Common myeloid progenitor, CD34-positive (primary cell): ENCODE measurements at regions not wholly inside any gene's neighbourhood (a gene's known extent, or its start where the extent isn't known, plus 50 kb on each side); places are given as distances from the start of the nearest gene placed in this dataset.

Experiments
- CTCF ChIA-PET: fragments of 350-600 bp; sonication (Branson Sonifier 250); formaldehyde crosslinking; loops from one replicate; lab custom pipeline; 2021; ENCODE audit warnings: antibody characterized with exemption; lab: Charles Lee
- POLR2A ChIA-PET: fragments of 350-600 bp; sonication (Branson Sonifier 250); formaldehyde crosslinking; loops from one replicate; lab custom pipeline; 2021; ENCODE audit warnings: antibody characterized with exemption; lab: Charles Lee
- DNase-seq, 3 donors: peaks; one replicate each; pipeline versions ENCODE4 v3.0.0 to v3.0.0-alpha.2; 2013
- H3K27ac ChIP-seq, 2 experiments: 1 replicate in 1 of 2; 2 replicates in 1 of 2; pipeline ENCODE4 v1.7.0; 2013; ENCODE audit warnings: inconsistent platforms in 2 of 2, low read length in 2 of 2, mild to moderate bottlenecking in 2 of 2, low read depth in 1 of 2, moderate library complexity in 1 of 2; ENCODE audit not compliant: severe bottlenecking in 2 of 2, insufficient read depth in 1 of 2, poor library complexity in 1 of 2
- H3K27me3 ChIP-seq, 5 experiments: replicated peaks in 2 of 5; 1 replicate in 3 of 5; 2 replicates in 2 of 5; pipeline versions ENCODE4 v1.6.1 to v1.7.0; 2013; ENCODE audit warnings: low read length in 4 of 5, mild to moderate bottlenecking in 2 of 5, moderate library complexity in 2 of 5, inconsistent platforms in 1 of 5; ENCODE audit not compliant: insufficient read depth in 5 of 5, control insufficient read depth in 4 of 5
- H3K36me3 ChIP-seq, 4 experiments: 1 replicate in 2 of 4; 2 replicates in 2 of 4; pipeline versions ENCODE4 v1.6.1 to v1.7.0; 2013; ENCODE audit warnings: low read length in 3 of 4, control low read depth in 1 of 4, mild to moderate bottlenecking in 1 of 4; ENCODE audit not compliant: control insufficient read depth in 4 of 4, insufficient read depth in 4 of 4
- H3K4me1 ChIP-seq, 4 experiments: 1 replicate in 3 of 4; 2 replicates in 1 of 4; pipeline versions ENCODE4 v1.6.1 to v1.7.1; 2013; ENCODE audit warnings: low read length in 3 of 4, mild to moderate bottlenecking in 3 of 4, control low read depth in 1 of 4, inconsistent platforms in 1 of 4, moderate library complexity in 1 of 4; ENCODE audit not compliant: control insufficient read depth in 4 of 4, insufficient read depth in 4 of 4; ENCODE audit errors: control extremely low read depth in 1 of 4
- H3K4me3 ChIP-seq, 7 experiments: 1 replicate in 4 of 7; 2 replicates in 3 of 7; pipeline versions ENCODE4 v1.5.1 to v1.7.0; 2013; ENCODE audit warnings: mild to moderate bottlenecking in 7 of 7, low read length in 6 of 7, moderate library complexity in 6 of 7, inconsistent platforms in 2 of 7, low read depth in 2 of 7, control low read depth in 1 of 7; ENCODE audit not compliant: insufficient read depth in 4 of 7, control insufficient read depth in 1 of 7; ENCODE audit errors: extremely low read depth in 1 of 7
- H3K9me3 ChIP-seq, 5 experiments: 1 replicate in 4 of 5; 2 replicates in 1 of 5; pipeline versions ENCODE4 v1.6.1 to v1.7.1; 2013; ENCODE audit warnings: low read length in 4 of 5, mild to moderate bottlenecking in 2 of 5, inconsistent platforms in 1 of 5, low read depth in 1 of 5, moderate library complexity in 1 of 5; ENCODE audit not compliant: control insufficient read depth in 4 of 5, insufficient read depth in 2 of 5; ENCODE audit errors: control extremely low read depth in 1 of 5
- WGBS: methylation state at CpG from one replicate; pipeline ENCODE4 v1.1.5; 2013; ENCODE audit not compliant: insufficient coverage; 5-methylcytosine and 5-hydroxymethylcytosine counted together

DNA sequence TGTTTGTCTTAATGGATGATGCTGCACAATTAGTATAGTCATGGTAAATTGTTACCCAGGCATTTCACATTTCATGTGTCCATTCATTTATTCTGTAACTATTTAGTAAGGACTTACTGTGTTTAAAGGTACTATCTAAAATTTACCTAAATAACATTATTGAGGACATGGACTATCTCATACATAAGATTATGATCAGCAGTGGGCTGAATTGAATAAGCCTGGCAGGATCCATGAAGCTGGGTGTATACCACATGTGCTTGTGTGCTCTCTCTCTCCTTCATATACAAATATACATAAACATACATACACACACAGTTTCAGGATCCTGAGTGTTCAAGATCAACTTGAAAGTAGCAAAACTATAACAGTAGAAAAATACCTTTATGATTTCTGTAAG lies 595.4 kb downstream of the EPM2A start:
- ChIA-PET POLR2A (interaction anchor here (0.6 kb wide), 1 partner anchor 357 kb away, joined by 3 read pairs; no protein-coding TSS in a partner anchor), CTCF (no interaction called here)

DNA sequence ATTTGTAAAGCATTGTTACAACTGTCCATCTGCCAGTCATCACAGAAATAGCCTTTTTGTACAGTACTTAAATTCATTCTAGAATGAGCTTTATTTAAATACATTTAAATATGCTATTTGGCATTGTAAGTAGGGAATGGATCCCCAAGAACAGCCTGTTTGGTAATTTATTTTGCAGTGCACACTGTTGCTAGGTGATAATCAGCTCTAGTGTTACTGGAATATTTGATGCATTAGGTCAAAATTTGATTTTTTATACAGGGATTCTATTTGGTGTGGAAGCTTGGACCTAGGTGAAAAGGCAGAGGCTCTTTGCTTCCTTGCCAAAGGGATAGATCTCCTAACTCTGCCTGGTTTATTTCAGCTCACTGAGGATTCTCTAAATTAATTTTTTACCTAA lies 593.7 kb downstream of the EPM2A start:
- no peaks in the 10 kb centered on the region for H3K9me3 ChIP-seq
- no peak for DNase-seq
- no peak overlapping the region for H3K4me3 ChIP-seq
- ChIA-PET CTCF (no interaction called here), POLR2A (no interaction called here)
- no peak overlapping the region for H3K27ac ChIP-seq
- H3K36me3 ChIP-seq = no peaks in the 10 kb centered on the region
- H3K4me1 ChIP-seq = no peaks in the 10 kb centered on the region
- H3K27me3 ChIP-seq = peaks cover 0 to 3% (median 0%) of the 10 kb centered on the region in 5 experiments

More for the DNA sequence above, 595.4 kb downstream of the EPM2A start:
- no peaks in the 10 kb centered on the region for H3K9me3 ChIP-seq
- DNase-seq = no peak
- H3K27ac ChIP-seq = no peak overlapping the region
- no peaks in the 10 kb centered on the region for H3K4me1 ChIP-seq
- H3K36me3 ChIP-seq = no peaks in the 10 kb centered on the region
- no peaks in the 10 kb centered on the region for H3K27me3 ChIP-seq
- H3K4me3 ChIP-seq = no peak overlapping the region

DNA sequence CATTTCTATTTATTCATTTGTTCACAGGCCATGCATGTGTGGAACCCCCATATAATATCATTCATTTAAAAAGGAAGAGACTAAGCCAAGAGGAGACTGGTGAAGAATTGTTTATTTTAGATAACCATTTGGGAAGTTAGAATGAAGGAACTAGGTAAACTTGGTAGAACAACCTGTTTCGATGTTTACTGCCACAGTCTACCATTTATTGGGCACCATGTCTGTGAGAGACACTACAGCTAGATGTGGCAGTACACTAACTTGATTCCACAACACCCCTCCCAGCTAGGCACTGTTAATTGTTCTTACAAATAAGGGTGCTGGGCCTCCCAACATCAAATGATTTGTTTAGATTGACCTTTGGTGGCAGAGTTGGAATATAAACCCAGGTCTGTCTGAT lies 592.4 kb downstream of the EPM2A start:
- no peaks in the 10 kb centered on the region for H3K36me3 ChIP-seq
- H3K9me3 ChIP-seq = no peaks in the 10 kb centered on the region
- no peaks in the 10 kb centered on the region for H3K4me1 ChIP-seq
- no peak overlapping the region for H3K27ac ChIP-seq
- POLR2A ChIA-PET = no interaction called here
- CTCF ChIA-PET = interaction anchor here (1.5 kb wide), 1 partner anchor 559 kb away, joined by 3 read pairs; no protein-coding TSS in a partner anchor
- H3K4me3 ChIP-seq = no peak overlapping the region
- peaks cover 0 to 3% (median 0%) of the 10 kb centered on the region in 5 experiments for H3K27me3 ChIP-seq
- DNase-seq = no peak
- WGBS = 100% methylated on average over 1 of the region's 1 CpG

DNA sequence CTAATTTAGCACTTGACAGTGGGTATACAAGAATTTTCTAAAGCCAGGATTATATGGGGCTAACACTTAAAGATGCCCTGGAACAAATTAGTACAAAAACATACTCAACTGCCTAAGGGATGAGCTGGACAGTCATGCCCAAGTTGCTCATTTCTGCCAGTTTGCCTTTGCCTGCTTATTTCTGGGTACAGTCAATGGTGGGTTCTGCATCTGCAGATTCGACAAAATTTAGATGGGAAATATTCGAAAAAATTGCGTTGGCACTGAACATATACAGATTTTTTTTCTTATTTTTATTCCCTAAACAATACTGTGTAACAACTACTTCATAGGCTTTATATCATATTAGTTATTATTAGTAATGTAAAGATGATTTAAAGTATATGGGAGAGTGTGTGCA lies 591.9 kb downstream of the EPM2A start:
- ChIA-PET POLR2A (no interaction called here), CTCF (interaction anchor here (1.5 kb wide), 1 partner anchor 560 kb away, joined by 3 read pairs; no protein-coding TSS in a partner anchor)
- Histone ChIP-seq H3K27me3 (peaks cover 0 to 3% (median 0%) of the 10 kb centered on the region in 5 experiments), H3K36me3 (no peaks in the 10 kb centered on the region), H3K9me3 (no peaks in the 10 kb centered on the region), H3K4me3 (no peak overlapping the region), H3K4me1 (no peaks in the 10 kb centered on the region), H3K27ac (no peak overlapping the region)
- DNase-seq = no peak
- no CpG with 5 or more reads among the region's 3 CpGs for whole genome bisulfite sequencing

DNA sequence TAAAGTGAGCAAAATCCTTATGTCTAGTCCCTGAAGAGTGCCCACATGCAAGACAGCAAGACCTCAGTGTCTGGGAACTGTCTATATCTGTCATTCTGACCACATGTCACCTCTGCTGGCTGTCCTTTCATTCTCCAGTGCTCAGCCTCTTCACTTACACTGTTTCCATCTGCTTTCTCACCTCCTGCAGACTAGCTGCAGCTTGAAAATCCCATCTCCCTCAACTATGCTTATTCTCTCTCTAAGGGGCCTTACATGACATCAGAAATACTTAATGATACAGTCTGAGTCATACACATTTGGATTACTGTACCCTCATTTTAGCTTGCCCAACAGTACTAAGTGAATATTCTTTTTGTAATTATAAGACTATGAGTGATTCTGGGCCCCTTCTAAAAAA lies 587.8 kb downstream of the EPM2A start:
- Histone ChIP-seq H3K9me3 (no peaks in the 10 kb centered on the region), H3K27me3 (peaks cover 0 to 3% (median 0%) of the 10 kb centered on the region in 5 experiments), H3K4me1 (no peaks in the 10 kb centered on the region), H3K27ac (no peak overlapping the region), H3K4me3 (no peak overlapping the region), H3K36me3 (no peaks in the 10 kb centered on the region)
- ChIA-PET CTCF (interaction anchor here (1.1 kb wide), 1 partner anchor 11 kb away, joined by 3 read pairs; no protein-coding TSS in a partner anchor), POLR2A (no interaction called here)
- peak in 1 of 3 donors; percentile 6 for DNase-seq

DNA sequence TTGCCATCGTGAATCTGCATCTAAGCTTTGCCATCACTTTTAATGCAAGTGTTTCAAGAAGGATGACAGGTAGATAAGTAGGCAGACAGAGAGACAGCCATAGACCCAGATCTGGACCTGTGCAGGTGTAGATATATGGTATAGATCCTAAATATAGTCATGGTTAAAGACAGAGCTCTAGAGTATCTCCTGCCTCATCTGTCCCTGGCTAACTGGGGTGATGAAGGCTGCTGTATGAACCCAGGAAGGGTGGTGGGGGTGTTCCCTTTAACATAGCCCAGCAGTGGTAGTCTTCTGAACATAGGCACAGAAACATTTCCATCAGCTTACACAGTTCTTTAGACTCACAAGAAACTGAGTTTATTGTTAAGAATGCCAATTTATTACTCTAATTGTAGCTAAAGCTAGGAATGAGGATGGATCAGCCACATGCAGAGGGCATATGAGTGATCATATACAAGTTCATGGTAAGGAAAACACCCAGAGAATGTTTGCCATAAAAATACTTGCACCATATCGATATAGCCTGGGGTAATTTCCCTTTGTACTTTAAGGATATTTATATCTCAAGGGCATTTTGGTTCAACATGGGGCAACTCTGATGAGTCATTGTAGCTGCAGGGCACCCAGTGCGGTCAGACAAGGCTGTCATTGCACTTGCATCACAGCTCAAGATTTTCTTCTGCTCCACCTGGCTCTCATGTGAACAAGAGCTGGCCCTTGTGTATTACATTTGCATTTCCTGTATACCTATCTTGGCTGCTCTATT lies 587.2 kb downstream of the EPM2A start:
- ChIA-PET CTCF (interaction anchor here (1.1 kb wide), 1 partner anchor 11 kb away, joined by 3 read pairs; no protein-coding TSS in a partner anchor), POLR2A (no interaction called here)
- no peaks in the 10 kb centered on the region for H3K9me3 ChIP-seq
- no peaks in the 10 kb centered on the region for H3K4me1 ChIP-seq
- no peak overlapping the region for H3K4me3 ChIP-seq
- no peak overlapping the region for H3K27ac ChIP-seq
- H3K36me3 ChIP-seq = no peaks in the 10 kb centered on the region
- peaks cover 0 to 3% (median 0%) of the 10 kb centered on the region in 5 experiments for H3K27me3 ChIP-seq
- WGBS = 49% methylated on average over 3 of the region's 3 CpGs
- DNase-seq = peak; percentile 29 to 84 (median 75)

DNA sequence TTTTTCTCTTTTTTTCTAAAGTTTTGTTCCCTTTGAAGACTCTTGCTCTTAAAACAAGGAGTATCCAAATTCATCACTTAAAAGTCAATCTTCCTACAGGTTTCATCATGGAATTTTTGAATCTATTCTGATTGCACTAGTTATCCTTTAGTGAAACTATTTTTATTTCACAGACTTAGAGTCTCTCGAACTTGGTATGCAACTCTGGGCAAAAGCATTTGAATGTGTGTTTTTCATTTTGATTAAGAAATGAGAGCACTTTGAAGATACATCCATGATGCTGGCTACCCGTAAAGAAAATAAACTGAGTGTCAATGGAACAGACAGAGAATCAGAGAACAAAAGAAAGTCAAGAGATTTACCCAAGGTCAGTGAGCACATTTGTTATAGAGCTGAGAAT lies 586.5 kb downstream of the EPM2A start:
- DNase-seq = no peak
- no peaks in the 10 kb centered on the region for H3K4me1 ChIP-seq
- H3K36me3 ChIP-seq = no peaks in the 10 kb centered on the region
- H3K27ac ChIP-seq = no peak overlapping the region
- POLR2A ChIA-PET = no interaction called here
- WGBS = 91% methylated on average over 1 of the region's 2 CpGs
- CTCF ChIA-PET = no interaction called here
- H3K9me3 ChIP-seq = no peaks in the 10 kb centered on the region
- H3K4me3 ChIP-seq = no peak overlapping the region
- peaks cover 0 to 3% (median 0%) of the 10 kb centered on the region in 5 experiments for H3K27me3 ChIP-seq
